HG03520 (cell line): ENCODE measurements at regions not wholly inside any gene's neighbourhood (a gene's known extent, or its start where the extent isn't known, plus 50 kb on each side); places are given as distances from the start of the nearest gene placed in this dataset.

Experiments
- ATAC-seq: cut with Tn5 transposase; IDR thresholded peaks from one replicate; pipeline ENCODE4 v1.9.1; 2021; ENCODE audit warnings: mild to moderate bottlenecking, moderate library complexity; ENCODE audit not compliant: unreplicated experiment

GRCh38 chr12:59007620-59008019 lies 87.3 kb upstream of the LRIG3 start:
- no peak for ATAC-seq

- no peak for ATAC-seq
Observed at GRCh38 chr12:59005193-59005955, 85.1 kb upstream of the LRIG3 start.

GRCh38 chr12:59004456-59004855 lies 84.2 kb upstream of the LRIG3 start:
- ATAC-seq: no peak

- no peak for ATAC-seq
Observed at GRCh38 chr12:58995666-58996363, 75.5 kb upstream of the LRIG3 start.

- ATAC-seq: no peak
Observed at GRCh38 chr12:58988643-58989344, 68.5 kb upstream of the LRIG3 start.

- no peak for ATAC-seq
Observed at GRCh38 chr12:58981961-58982360, 61.7 kb upstream of the LRIG3 start.

GRCh38 chr12:58980768-58981167 lies 60.5 kb upstream of the LRIG3 start:
- ATAC-seq: no peak

- no peak for ATAC-seq
Observed at GRCh38 chr12:58978717-58979116, 58.4 kb upstream of the LRIG3 start.

GRCh38 chr12:58977476-58977875 lies 57.2 kb upstream of the LRIG3 start:
- ATAC-seq: no peak

GRCh38 chr12:58976146-58976545 lies 55.8 kb upstream of the LRIG3 start:
- no peak for ATAC-seq
